Hepatocyte (in vitro differentiated cells): ENCODE measurements at regions not wholly inside any gene's neighbourhood (a gene's known extent, or its start where the extent isn't known, plus 50 kb on each side); places are given as distances from the start of the nearest gene placed in this dataset.

Experiments
- CTCF ChIP-seq: fragments of 200-600 bp; sonication (generic); IDR thresholded peaks from 2 replicates; pipeline ENCODE4 v1.5.1; 2016; ENCODE audit warnings: antibody characterized with exemption, mild to moderate bottlenecking; ENCODE audit not compliant: poor library complexity
- EZH2 ChIP-seq: fragments of 200-600 bp; sonication (generic); IDR thresholded peaks from 2 replicates; pipeline ENCODE4 v1.6.1; 2016; ENCODE audit warnings: antibody characterized with exemption, mild to moderate bottlenecking, borderline replicate concordance

- TF ChIP-seq CTCF (no peak), EZH2 (no peak)
Observed at GRCh38 chr6:135577059-135577538, 79.6 kb upstream of the AHI1 start.
